SU-DHL-6 (cell line): ENCODE measurements at regions not wholly inside any gene's neighbourhood (a gene's known extent, or its start where the extent isn't known, plus 50 kb on each side); places are given as distances from the start of the nearest gene placed in this dataset.

Experiments
- EZH2phosphoT487 ChIP-seq: fragments of 200-600 bp; sonication (generic), shearing (Covaris generic); conservative IDR thresholded peaks from 2 replicates; pipeline ENCODE4 v1.6.1; 2018; ENCODE audit warnings: mild to moderate bottlenecking, antibody characterized with exemption, low read length, moderate library complexity, mixed read lengths
- TF ChIP-seq, protein P1 (sequence below): fragments of 200-600 bp; sonication (generic); IDR thresholded peaks from one replicate; pipeline ENCODE4 v1.5.1; 2017; ENCODE audit warnings: antibody characterized with exemption, mild to moderate bottlenecking, low read length, moderate library complexity; ENCODE audit not compliant: insufficient read depth, poor library complexity, severe bottlenecking

GRCh38 chr1:25041916-25042315 lies 111.8 kb upstream of the RUNX3 start:
- TF ChIP-seq, protein P1, sequence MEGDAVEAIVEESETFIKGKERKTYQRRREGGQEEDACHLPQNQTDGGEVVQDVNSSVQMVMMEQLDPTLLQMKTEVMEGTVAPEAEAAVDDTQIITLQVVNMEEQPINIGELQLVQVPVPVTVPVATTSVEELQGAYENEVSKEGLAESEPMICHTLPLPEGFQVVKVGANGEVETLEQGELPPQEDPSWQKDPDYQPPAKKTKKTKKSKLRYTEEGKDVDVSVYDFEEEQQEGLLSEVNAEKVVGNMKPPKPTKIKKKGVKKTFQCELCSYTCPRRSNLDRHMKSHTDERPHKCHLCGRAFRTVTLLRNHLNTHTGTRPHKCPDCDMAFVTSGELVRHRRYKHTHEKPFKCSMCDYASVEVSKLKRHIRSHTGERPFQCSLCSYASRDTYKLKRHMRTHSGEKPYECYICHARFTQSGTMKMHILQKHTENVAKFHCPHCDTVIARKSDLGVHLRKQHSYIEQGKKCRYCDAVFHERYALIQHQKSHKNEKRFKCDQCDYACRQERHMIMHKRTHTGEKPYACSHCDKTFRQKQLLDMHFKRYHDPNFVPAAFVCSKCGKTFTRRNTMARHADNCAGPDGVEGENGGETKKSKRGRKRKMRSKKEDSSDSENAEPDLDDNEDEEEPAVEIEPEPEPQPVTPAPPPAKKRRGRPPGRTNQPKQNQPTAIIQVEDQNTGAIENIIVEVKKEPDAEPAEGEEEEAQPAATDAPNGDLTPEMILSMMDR, result no peak
- no peak for TF ChIP-seq EZH2phosphoT487
